ENCODE measurements at regions not wholly inside any gene's neighbourhood (a gene's known extent, or its start where the extent isn't known, plus 50 kb on each side); places are given as distances from the start of the nearest gene placed in this dataset.

DNA sequence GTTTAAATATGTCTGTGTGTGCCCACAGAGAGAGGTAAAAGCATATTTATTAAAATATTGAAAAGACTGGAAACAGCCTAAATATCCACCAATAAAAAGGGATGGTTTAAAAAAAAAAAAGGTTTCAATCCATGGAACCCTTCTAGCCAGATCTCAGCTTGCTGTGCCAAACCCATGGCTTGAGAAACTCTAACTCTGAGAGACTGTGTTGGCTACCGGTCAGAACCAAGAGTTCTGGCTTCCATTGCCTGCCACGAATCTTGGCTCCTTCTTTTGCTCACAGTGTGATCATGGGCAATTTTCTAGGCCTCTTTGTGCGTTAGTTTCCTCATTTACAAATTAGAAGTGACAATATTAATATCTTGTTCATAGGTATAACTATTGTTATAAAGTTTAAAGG is 201.3 kb upstream of the IRX3 start:
- H3K27me3 Mint-ChIP-seq (ENCODE audit: low read depth in 3 of 3), result peaks cover 0 to 4% (median 0%) of the 10 kb centered on the region in 3 donors

GRCh38 chr16:54484700-54485099 is 198.1 kb upstream of the IRX3 start:
- H3K4me3 Mint-ChIP-seq, result no peak overlapping the region
- no peaks in the 10 kb centered on the region for H3K36me3 Mint-ChIP-seq
- H3K9me3 Mint-ChIP-seq, result peaks cover 0 to 5% (median 0%) of the 10 kb centered on the region in 6 donors
- H3K27ac Mint-ChIP-seq, result no peak overlapping the region
- DNase-seq, result no peak
- H3K4me1 Mint-ChIP-seq, result no peaks in the 10 kb centered on the region
- H3K27me3 Mint-ChIP-seq (ENCODE audit: low read depth in 3 of 3), result no peaks in the 10 kb centered on the region

More for the DNA sequence above, 201.3 kb upstream of the IRX3 start:
- no peaks in the 10 kb centered on the region for H3K36me3 Mint-ChIP-seq
- H3K4me1 Mint-ChIP-seq, result no peaks in the 10 kb centered on the region
- DNase-seq, result no peak
- no peaks in the 10 kb centered on the region for H3K9me3 Mint-ChIP-seq
- no peak overlapping the region for H3K27ac Mint-ChIP-seq
- no peak overlapping the region for H3K4me3 Mint-ChIP-seq

DNA sequence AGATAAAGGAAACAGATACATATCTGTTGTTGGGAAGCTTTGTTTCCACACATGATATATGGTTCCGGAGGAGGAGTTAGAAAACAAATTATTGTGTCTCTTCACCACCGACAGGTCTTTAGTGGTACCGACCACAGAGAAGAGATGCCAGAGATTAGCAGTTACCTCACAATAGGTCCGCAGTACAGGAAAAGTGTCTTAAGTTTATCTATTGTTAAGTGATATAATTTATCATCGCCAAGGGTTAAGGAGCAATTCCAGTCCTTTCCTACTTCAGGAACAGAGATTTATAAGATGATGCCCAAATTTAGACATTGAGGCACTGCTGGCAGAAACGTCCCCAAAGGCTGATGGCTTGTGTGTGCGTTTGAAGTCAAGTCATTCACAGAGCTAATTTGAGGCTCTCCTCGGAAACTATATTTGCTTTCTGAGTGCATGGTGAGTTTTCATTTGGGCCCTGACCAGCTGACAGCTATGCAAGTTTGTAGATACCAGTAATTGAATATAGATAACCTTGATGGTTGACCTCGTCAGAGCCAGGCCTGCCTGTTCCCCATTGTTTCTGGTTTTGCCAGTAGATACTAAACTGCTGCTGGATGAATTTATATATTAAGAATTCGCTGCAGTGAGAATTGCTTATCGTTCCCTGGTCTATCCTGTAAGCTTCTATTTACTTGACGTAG is 196.4 kb upstream of the IRX3 start:
- H3K9me3 Mint-ChIP-seq, result peaks cover 0 to 5% (median 0%) of the 10 kb centered on the region in 6 donors
- no peak for DNase-seq
- no peaks in the 10 kb centered on the region for H3K4me1 Mint-ChIP-seq
- H3K4me3 Mint-ChIP-seq, result no peak overlapping the region
- H3K27ac Mint-ChIP-seq, result no peak overlapping the region
- H3K36me3 Mint-ChIP-seq, result no peaks in the 10 kb centered on the region
- H3K27me3 Mint-ChIP-seq (ENCODE audit: low read depth in 3 of 3), result peaks cover 0 to 1% (median 0%) of the 10 kb centered on the region in 3 donors

GRCh38 chr16:54480429-54480828 is 193.8 kb upstream of the IRX3 start:
- Mint-ChIP-seq H3K9me3 (peaks cover 0 to 5% (median 0%) of the 10 kb centered on the region in 6 donors), H3K4me1 (no peaks in the 10 kb centered on the region), H3K4me3 (no peak overlapping the region), H3K36me3 (no peaks in the 10 kb centered on the region), H3K27me3 (ENCODE audit: low read depth in 3 of 3) (peaks cover 0 to 2% (median 1%) of the 10 kb centered on the region in 3 donors), H3K27ac (no peak overlapping the region)
- DNase-seq, result no peak

- Mint-ChIP-seq H3K4me1 (no peaks in the 10 kb centered on the region), H3K9me3 (peaks cover 0 to 5% (median 0%) of the 10 kb centered on the region in 6 donors), H3K36me3 (no peaks in the 10 kb centered on the region), H3K4me3 (no peak overlapping the region), H3K27ac (no peak overlapping the region), H3K27me3 (ENCODE audit: low read depth in 3 of 3) (peaks cover 0 to 2% (median 1%) of the 10 kb centered on the region in 3 donors)
- no peak for DNase-seq
These were observed 193.0 kb upstream of the IRX3 start for GRCh38 chr16:54479546-54479945.

- Mint-ChIP-seq H3K4me1 (no peaks in the 10 kb centered on the region), H3K9me3 (peaks cover 0 to 5% (median 0%) of the 10 kb centered on the region in 6 donors), H3K36me3 (no peaks in the 10 kb centered on the region), H3K4me3 (no peak overlapping the region), H3K27ac (no peak overlapping the region), H3K27me3 (ENCODE audit: low read depth in 3 of 3) (peaks cover 1 to 5% (median 2%) of the 10 kb centered on the region in 3 donors)
- no peak for DNase-seq
These were observed 191.1 kb upstream of the IRX3 start for GRCh38 chr16:54477714-54478113.

DNA sequence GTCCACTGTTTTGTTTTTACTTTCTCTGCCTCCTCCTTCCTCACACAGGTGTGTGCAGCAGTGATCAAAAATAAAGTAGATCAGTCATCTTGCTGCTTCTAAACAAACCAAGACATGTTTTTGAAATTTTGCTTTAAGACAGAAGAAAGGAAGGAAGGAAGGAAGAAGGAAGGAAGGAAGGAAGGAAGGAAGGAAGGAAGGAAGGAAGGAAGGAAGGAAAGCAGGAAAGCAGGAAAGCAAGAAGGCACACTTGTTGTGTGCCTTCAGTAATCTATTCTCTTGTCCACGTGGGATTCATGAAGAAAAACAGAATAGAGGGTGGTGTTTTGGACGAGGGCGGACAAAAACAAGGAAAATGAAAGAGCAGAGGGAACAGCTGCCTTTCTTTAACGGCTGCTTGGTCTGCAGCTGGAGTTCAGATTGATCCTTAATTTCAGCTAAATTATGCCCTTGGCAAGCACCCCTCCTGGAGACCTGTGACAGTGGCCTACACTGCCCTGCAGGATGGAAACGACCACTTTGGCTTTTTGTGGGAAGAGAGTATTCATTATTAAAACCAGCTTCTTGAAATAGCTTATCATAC is 188.5 kb upstream of the IRX3 start:
- DNase-seq, result no peak
- H3K27ac Mint-ChIP-seq, result no peak overlapping the region
- peaks cover 1 to 7% (median 6%) of the 10 kb centered on the region in 3 donors for H3K27me3 Mint-ChIP-seq (ENCODE audit: low read depth in 3 of 3)
- no peak overlapping the region for H3K4me3 Mint-ChIP-seq
- H3K9me3 Mint-ChIP-seq, result peaks cover 0 to 5% (median 0%) of the 10 kb centered on the region in 6 donors
- H3K36me3 Mint-ChIP-seq, result no peaks in the 10 kb centered on the region
- no peaks in the 10 kb centered on the region for H3K4me1 Mint-ChIP-seq

DNA sequence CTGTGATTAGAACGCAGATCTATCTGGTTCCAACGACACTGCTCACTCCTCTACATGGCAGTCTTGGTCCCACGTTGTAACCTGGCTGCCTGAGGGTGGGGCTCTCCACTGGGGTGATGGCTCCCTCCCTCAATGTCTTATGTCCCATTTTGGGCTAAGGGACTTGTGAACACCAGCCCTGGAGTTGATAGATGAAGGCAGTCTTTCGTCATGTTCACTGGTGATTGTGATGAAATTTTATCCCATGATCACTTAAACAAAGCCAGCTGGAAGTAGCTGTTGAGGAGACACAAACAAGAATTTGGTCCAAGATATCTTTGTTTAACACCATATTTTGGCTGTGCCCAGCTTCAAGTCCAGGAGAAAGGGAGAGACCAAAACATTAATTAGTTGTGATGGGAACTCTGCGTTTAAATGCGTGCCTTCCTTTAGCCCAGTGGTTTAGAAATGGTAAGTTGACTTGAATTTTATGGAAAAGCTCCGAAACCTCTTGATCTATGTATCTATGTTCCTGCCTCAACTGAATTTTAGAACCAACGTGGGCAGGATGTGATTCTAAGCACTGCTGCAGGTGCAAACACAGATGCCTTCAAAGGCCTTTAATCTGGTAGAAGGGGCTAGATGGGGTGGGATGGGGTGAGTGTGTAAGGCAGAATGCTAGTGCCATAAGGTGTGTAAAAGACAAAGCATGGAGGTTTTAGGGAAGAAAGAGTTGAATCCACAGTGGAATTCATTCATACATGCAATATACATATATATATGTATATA is 186.8 kb upstream of the IRX3 start:
- no peak overlapping the region for H3K4me3 Mint-ChIP-seq
- H3K4me1 Mint-ChIP-seq, result no peaks in the 10 kb centered on the region
- no peak overlapping the region for H3K27ac Mint-ChIP-seq
- peaks cover 0 to 3% (median 0%) of the 10 kb centered on the region in 6 donors for H3K9me3 Mint-ChIP-seq
- peaks cover 0 to 7% (median 6%) of the 10 kb centered on the region in 3 donors for H3K27me3 Mint-ChIP-seq (ENCODE audit: low read depth in 3 of 3)
- no peak for DNase-seq
- no peaks in the 10 kb centered on the region for H3K36me3 Mint-ChIP-seq

- Mint-ChIP-seq H3K4me3 (no peak overlapping the region), H3K27ac (no peak overlapping the region), H3K27me3 (ENCODE audit: low read depth in 3 of 3) (peaks cover 0 to 3% (median under 1%) of the 10 kb centered on the region in 3 donors), H3K9me3 (peaks cover 0 to 21% (median 4%) of the 10 kb centered on the region in 6 donors), H3K36me3 (no peaks in the 10 kb centered on the region), H3K4me1 (no peaks in the 10 kb centered on the region)
- no peak for DNase-seq
These were observed 180.8 kb upstream of the IRX3 start for GRCh38 chr16:54467398-54467797.

GRCh38 chr16:54466233-54466632 is 179.6 kb upstream of the IRX3 start:
- no peak for DNase-seq
- peaks cover 0 to 21% (median 4%) of the 10 kb centered on the region in 6 donors for H3K9me3 Mint-ChIP-seq
- H3K36me3 Mint-ChIP-seq, result no peaks in the 10 kb centered on the region
- no peaks in the 10 kb centered on the region for H3K4me1 Mint-ChIP-seq
- H3K27ac Mint-ChIP-seq, result no peak overlapping the region
- H3K27me3 Mint-ChIP-seq (ENCODE audit: low read depth in 3 of 3), result peaks cover 0 to 2% (median 0%) of the 10 kb centered on the region in 3 donors
- no peak overlapping the region for H3K4me3 Mint-ChIP-seq

DNA sequence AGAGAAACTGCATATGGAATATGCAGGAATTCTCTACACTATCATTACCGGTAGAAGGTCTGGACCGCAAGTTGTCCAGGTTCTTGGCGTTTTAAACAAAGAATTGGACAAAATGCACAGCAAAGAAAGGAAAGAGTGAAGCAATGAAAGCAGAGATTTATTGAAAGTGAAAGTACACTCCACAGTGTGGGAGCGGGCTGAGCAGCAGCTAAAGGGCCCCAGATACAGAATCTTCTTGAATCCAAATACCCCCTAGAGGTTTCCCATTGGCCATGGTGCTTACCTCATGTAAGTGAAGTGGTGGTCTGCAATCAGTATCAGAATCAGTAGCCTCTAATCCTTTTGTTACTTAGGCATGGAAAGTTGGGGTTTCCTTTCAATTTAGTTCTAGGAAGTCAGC is 178.5 kb upstream of the IRX3 start:
- peaks cover 0 to 21% (median 4%) of the 10 kb centered on the region in 6 donors for H3K9me3 Mint-ChIP-seq
- H3K27ac Mint-ChIP-seq, result no peak overlapping the region

GRCh38 chr16:54462771-54463170 is 176.2 kb upstream of the IRX3 start:
- no peak overlapping the region for H3K27ac Mint-ChIP-seq
- no peaks in the 10 kb centered on the region for H3K4me1 Mint-ChIP-seq
- H3K4me3 Mint-ChIP-seq, result no peak overlapping the region
- peaks cover 0 to 21% (median 4%) of the 10 kb centered on the region in 6 donors for H3K9me3 Mint-ChIP-seq
- H3K27me3 Mint-ChIP-seq (ENCODE audit: low read depth in 3 of 3), result no peaks in the 10 kb centered on the region
- DNase-seq, result no peak
- no peaks in the 10 kb centered on the region for H3K36me3 Mint-ChIP-seq

More for the DNA sequence above, 178.5 kb upstream of the IRX3 start:
- DNase-seq, result no peak
- Mint-ChIP-seq H3K4me1 (no peaks in the 10 kb centered on the region), H3K27me3 (ENCODE audit: low read depth in 3 of 3) (peaks cover 0 to under 1% (median 0%) of the 10 kb centered on the region in 3 donors), H3K36me3 (no peaks in the 10 kb centered on the region), H3K4me3 (no peak overlapping the region)

DNA sequence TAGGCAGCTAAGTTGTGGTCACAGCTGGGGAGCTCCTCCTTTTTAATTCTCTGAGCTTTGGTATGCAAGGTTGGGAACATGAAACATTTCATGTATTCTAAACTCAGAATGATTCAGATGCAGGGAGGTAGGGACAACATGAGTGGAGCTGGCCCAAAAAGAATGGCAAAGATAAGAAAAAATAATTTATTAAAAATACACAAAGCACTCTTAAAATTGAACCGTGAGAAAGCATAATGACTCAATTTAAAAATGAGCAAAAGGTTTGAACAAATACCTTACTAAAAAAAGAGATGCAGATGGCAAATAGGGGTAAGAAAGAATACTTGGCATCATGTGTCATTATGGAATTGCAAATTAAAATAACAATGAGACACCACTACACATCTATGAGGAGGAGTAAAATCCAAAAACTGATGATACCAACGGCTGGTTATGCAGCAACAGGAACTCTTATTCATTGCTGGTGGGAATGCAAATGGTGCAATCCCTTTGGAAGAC is 175.6 kb upstream of the IRX3 start:
- Mint-ChIP-seq H3K36me3 (no peaks in the 10 kb centered on the region), H3K27me3 (ENCODE audit: low read depth in 3 of 3) (no peaks in the 10 kb centered on the region), H3K4me1 (no peaks in the 10 kb centered on the region), H3K9me3 (peaks cover 0 to 21% (median 4%) of the 10 kb centered on the region in 6 donors), H3K4me3 (no peak overlapping the region), H3K27ac (no peak overlapping the region)
- no peak for DNase-seq

Measured in immature natural killer cell (primary cell).